HG02970 (cell line): ENCODE measurements at regions not wholly inside any gene's neighbourhood (a gene's known extent, or its start where the extent isn't known, plus 50 kb on each side); places are given as distances from the start of the nearest gene placed in this dataset.

Source experiments
- ATAC-seq: cut with Tn5 transposase; IDR thresholded peaks from one replicate; pipeline ENCODE4 v1.9.1; 2021; ENCODE audit warnings: mild to moderate bottlenecking, moderate library complexity, moderate number of reproducible peaks; ENCODE audit not compliant: unreplicated experiment, low FRiP score

DNA sequence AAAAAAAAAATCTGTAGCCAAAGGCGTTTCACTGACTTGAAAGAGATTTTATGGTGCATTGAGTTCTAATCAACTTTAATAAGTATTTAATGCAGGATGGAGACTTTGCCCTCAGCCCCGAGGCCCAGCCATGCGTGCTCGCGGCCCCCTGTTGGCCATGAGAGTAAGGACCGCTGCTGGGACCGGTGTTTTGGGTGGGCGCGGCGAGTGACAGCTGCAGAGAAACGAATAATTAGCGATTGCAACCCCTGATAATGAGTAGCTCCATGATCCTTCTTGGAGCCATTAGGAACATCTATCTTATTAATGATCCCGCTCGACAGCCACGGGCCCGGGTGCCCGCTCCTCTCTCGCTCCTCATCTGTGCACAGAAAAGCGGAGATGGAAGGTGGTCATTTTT is 347.4 kb downstream of the RPS24 start:
- ATAC-seq = no peak

- ATAC-seq = no peak
These were observed 348.4 kb downstream of the RPS24 start for GRCh38 chr10:78382047-78382446.

- ATAC-seq = no peak
These were observed 349.1 kb downstream of the RPS24 start for GRCh38 chr10:78382772-78383171.

DNA sequence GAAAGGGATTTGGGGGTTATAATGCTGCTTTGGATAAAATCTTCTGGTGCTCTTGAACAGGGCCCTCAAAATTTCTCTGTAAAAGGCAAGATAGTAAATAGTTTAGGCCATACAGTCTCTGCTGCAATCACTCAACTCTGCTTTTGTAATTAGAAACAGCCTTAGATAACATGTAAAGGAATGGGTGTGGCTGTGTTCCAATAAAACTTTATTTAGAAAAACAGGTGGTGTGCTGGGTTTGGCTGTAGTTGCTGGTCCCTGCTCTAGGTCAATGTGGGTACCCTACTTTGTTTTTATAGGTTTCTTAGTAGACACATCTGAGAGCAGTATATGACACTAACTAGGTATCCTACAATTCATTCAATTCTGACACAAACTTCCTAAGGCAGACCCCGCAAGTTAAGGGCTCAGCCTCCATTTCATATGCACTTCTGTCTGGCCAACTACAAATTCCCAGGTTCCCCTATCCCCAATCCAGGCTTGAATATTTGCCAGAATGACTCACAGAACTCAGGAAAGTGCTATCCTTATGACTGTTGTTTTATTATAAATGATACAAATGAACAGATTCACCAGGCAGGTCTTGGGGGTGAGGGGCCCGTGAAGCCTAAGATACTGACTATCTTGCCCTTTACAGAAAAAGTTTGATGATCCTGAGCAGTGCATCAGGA is 349.9 kb downstream of the RPS24 start:
- ATAC-seq = no peak

DNA sequence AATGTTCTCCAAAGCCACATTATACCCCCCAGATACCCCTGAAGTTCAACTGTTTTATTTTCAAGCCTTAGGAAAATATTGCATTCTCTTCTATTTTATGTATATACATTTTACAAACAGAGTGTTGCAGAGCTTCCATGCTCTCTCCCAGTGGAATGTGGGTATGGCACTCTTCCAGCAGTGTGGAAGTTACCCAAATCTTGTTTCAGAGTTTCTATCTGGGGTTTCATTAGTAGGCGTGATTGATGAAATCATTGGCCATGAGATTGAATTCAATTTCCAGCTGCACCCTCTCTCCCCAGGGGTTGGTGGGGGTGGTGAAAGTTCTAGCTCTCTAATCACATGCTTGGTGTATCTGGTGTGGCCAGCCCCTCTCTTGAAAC is 350.4 kb downstream of the RPS24 start:
- ATAC-seq = no peak

DNA sequence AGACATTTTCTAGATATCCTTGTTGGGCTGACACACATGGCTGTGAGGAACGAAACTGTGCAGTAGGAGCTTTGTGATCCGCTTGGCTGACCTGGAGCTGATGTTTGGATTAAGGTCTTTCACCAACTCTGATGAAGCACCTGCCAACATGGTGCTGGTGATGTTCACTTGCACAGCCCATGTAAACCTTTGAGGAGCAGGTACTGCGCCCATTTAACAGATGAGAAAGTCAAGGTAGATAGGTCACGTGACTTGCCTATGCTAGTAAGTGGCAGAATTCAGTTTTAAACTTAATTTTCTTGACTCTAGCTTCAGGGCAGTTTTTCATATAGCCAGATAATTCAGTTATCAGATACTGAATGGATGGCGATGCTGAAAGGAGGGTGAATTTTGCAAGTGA is 351.9 kb downstream of the RPS24 start:
- no peak for ATAC-seq

DNA sequence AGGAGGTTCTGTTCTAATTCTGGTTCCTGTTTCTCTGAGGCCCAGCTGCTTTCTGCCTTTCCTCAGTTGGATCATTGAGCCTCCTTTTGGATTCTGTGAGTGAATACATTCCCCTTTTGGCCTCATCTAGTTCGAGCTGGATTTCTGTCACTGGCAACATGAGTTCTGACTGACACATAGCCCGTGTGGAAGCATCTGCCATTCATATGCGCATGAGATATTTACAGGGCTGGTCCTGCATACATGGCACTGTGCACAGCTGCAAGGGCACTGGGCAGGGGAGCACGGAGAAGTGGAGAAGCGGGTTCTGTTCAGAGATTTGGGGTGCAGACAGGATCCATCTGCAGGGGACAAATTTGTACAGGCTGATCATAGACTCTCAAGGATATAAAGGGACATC is 352.8 kb downstream of the RPS24 start:
- no peak for ATAC-seq

- no peak for ATAC-seq
These were observed 354.8 kb downstream of the RPS24 start for GRCh38 chr10:78388331-78389050.

DNA sequence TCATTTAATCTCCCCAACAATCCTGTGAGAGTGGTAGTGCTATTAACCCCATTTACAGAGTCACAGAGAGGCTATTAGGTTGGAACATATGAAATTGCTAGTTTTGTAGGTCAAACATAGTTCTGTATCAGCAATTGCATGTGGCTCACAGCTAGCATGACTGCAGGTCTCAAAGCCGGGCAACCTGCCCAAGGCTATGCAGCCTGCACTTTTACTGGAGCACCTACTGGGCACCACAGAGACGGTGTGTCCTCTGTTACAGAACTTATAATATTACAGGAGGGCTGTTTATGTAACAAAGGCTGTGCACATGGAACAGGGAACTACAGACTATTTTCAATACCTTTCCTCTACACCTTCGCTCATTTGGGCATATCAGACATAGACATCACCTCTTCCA is 355.8 kb downstream of the RPS24 start:
- no peak for ATAC-seq

DNA sequence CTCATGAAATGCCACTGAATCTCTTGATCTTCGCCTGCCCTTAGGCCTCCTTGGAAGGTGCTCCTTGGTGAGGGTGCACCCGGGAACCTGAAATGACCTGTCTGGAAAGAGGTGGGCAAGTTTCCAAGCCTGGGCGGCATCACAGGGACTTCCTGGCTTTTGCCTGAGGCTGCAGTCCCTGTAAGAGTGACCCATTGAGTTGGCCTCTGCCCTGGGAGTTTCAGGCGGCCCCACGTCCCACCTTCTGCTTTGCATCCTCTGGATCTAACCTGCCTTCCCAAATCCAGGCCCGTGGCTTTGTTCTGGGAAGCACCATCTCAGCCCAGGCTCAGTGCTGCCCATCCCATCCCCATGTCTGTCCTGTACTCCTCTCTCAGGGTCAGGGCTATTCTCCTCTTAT is 356.4 kb downstream of the RPS24 start:
- no peak for ATAC-seq

DNA sequence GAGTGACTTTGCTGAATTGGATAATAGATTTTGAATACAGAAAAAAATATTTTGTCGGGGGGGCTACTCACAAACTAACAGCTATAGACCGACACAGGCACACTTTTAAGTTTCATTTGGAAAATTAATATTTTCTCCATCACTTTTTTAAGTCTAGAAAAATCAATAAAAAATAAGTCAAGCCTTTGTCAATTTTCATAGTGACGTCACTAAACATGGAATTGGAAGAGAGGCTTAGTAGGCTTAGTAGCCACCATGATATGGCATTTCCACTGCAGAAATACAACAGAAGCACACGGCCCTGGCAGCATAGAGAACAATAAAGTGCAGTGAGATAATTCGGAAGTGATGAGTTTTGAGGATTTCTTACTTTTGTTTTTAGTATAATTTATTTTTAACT is 357.2 kb downstream of the RPS24 start:
- ATAC-seq = no peak

DNA sequence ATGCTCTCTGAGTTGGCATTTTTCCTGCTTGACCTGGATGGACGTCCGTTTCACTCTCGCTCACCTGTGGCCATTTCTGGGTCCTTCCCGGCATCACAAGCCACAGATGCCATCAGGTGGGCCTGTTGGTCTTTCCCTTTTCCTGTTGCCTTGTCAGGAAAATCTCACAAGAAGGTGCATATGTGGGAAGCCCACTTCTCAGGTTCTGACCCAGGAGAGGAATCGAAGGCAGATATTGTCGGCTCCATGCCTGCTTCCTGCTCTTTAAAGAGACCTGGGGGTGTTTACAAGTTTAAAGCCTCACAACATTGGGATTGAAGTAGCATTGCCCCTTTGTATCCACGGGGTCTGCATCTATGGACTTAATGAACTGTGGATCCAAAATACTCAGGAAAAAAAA is 357.9 kb downstream of the RPS24 start:
- no peak for ATAC-seq

DNA sequence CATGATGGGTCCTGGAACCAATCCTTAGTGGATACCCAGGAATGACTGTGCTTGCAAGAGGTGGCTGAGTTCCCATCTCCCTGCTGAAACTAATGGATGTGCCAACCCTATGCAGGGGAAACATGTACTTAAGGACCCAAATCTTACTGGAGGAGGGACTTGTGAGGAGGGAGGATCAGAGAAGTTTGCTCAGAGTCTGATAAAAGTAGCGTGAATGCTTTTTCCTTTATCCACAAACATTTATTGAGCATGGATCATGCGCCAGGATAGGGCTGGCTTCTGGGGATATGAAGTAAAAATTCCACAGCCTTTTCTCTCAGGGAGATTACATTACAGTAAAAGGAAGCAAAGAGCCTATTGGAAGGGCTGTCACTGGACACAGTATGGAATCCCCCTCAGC is 358.5 kb downstream of the RPS24 start:
- no peak for ATAC-seq

- ATAC-seq = no peak
These were observed 359.4 kb downstream of the RPS24 start for GRCh38 chr10:78393094-78393493.

GRCh38 chr10:78394047-78394446 is 360.4 kb downstream of the RPS24 start:
- ATAC-seq = no peak

DNA sequence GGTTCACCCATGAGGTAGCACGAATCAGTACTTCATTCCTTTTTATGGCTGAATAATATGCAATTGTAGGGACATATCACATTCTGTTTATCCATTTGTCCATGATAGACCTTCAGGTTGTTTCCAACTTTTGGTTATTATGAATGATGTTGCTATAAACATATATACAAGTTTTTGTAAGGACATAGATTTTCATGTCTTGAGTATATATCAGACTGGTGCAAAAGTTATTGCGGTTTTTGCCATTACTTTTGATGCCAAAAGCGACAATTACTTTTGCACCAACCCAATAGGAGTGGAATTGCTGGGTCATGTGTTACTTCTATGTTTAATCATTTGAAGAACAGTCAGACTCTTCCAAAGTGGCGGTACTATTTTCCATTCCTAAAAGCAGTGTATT is 361.5 kb downstream of the RPS24 start:
- no peak for ATAC-seq

GRCh38 chr10:78396754-78397153 is 363.1 kb downstream of the RPS24 start:
- ATAC-seq = no peak

GRCh38 chr10:78397786-78398185 is 364.1 kb downstream of the RPS24 start:
- no peak for ATAC-seq

DNA sequence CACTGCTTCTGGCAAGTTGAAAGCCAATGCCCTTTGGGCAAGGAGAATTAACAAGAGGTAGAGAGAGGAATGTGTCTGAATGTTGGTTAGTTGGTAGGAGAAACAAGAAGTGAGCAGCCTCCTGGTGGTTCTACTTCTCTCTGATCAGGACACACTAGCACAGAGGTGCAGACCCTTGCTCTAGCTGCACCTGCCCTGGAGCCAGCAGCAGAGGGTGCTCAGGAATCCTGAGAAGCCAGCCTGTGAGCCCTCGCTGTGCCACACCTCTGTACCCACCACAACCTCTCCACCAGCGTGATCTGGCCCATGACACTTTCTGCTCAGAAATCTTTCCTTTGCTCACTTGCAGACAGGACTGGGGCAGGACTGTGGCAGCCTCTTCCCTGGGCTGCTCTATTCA is 364.7 kb downstream of the RPS24 start:
- no peak for ATAC-seq

- no peak for ATAC-seq
These were observed 368.1 kb downstream of the RPS24 start for GRCh38 chr10:78401624-78402367.

- ATAC-seq = no peak
These were observed 368.9 kb downstream of the RPS24 start for GRCh38 chr10:78402591-78402990.

GRCh38 chr10:78403781-78404180 is 370.1 kb downstream of the RPS24 start:
- no peak for ATAC-seq
